Esophagus muscularis mucosa (tissue), 4 donors: ENCODE measurements at regions not wholly inside any gene's neighbourhood (a gene's known extent, or its start where the extent isn't known, plus 50 kb on each side); places are given as distances from the start of the nearest gene placed in this dataset.

Source experiments
- DNase-seq: peaks from one replicate; pipeline ENCODE4 v3.0.0-alpha.2; 2017; ENCODE audit errors: extremely low spot score
- H3K27ac ChIP-seq, 4 donors: fragments of 200-600 bp; sonication (generic); replicated peaks in 1 of 4; 1 replicate in 3 of 4; 2 replicates in 1 of 4; pipeline ENCODE4 v1.5.1; 2016 to 2019; ENCODE audit warnings: mild to moderate bottlenecking in 1 of 4
- H3K27me3 ChIP-seq, 4 donors: fragments of 200-600 bp; sonication (generic); one replicate each; pipeline versions ENCODE4 v1.5.1 to v1.6.0; 2016 to 2019
- H3K36me3 ChIP-seq, 4 donors: fragments of 200-600 bp; sonication (generic); one replicate each; pipeline ENCODE4 v1.5.1; 2016 to 2019
- H3K4me1 ChIP-seq, 4 donors: fragments of 200-600 bp; sonication (generic); one replicate each; pipeline ENCODE4 v1.5.1; 2016 to 2019
- H3K4me3 ChIP-seq, 4 donors: fragments of 200-600 bp; sonication (generic); 1 replicate in 2 of 4; 2 replicates in 2 of 4; pipeline ENCODE4 v1.5.1; 2016 to 2019; ENCODE audit warnings: mild to moderate bottlenecking in 4 of 4, moderate library complexity in 1 of 4
- H3K9me3 ChIP-seq, 4 donors: fragments of 200-600 bp; sonication (generic); 1 replicate in 3 of 4; 2 replicates in 1 of 4; pipeline ENCODE4 v1.5.1; 2016 to 2019
- CTCF ChIP-seq, 3 experiments: fragments of 200-600 bp in 2 of 3; fragments of 450-650 bp in 1 of 3; sonication (generic) in 2 of 3; IDR thresholded peaks; one replicate each; pipeline ENCODE4 v1.5.1; 2017 to 2019; ENCODE audit warnings: antibody characterized with exemption in 3 of 3, mild to moderate bottlenecking in 2 of 3, moderate library complexity in 1 of 3
- EP300 ChIP-seq: sonication (generic); formaldehyde crosslinking; IDR thresholded peaks from one replicate; pipeline ENCODE4 v1.6.1; 2017; ENCODE audit warnings: antibody characterized with exemption
- POLR2A ChIP-seq: fragments of 450-650 bp; IDR thresholded peaks from one replicate; pipeline ENCODE4 v1.6.1; 2017; ENCODE audit warnings: antibody characterized with exemption, moderate library complexity, mild to moderate bottlenecking, low read depth
- POLR2AphosphoS5 ChIP-seq, 2 donors: sonication (generic); formaldehyde crosslinking; IDR thresholded peaks; one replicate each; pipeline ENCODE4 v1.6.1; 2017; ENCODE audit warnings: antibody characterized with exemption in 2 of 2
- WGBS: methylation state at CpG from one replicate; pipeline ENCODE4 v1.1.5; 2018; 5-methylcytosine and 5-hydroxymethylcytosine counted together
- intact Hi-C: fragments of 100-400 bp; cut with DNase I; formaldehyde crosslinking; loops from one replicate; pipeline ENCODE4 v1.15.1; 2023

- Histone ChIP-seq H3K27me3 (no peaks in the 10 kb centered on the region), H3K4me3 (no peak overlapping the region), H3K27ac (no peak overlapping the region), H3K9me3 (peaks cover 0 to 4% (median 0%) of the 10 kb centered on the region in 4 donors), H3K4me1 (peaks cover 0 to 14% (median 3%) of the 10 kb centered on the region in 4 donors), H3K36me3 (no peaks in the 10 kb centered on the region)
- no peak for TF ChIP-seq POLR2A
- no peak for DNase-seq
- intact Hi-C loops, result no loop called here
- WGBS, result 91% methylated on average over 1 of the region's 1 CpG
Observed at GRCh38 chr2:150165988-150166312, 321.5 kb downstream of the RND3 start.

GRCh38 chr2:150165442-150165841 is 322.0 kb downstream of the RND3 start:
- DNase-seq, result no peak
- WGBS, result 86% methylated on average over 6 of the region's 6 CpGs
- H3K27me3 ChIP-seq, result no peaks in the 10 kb centered on the region
- H3K4me1 ChIP-seq, result peaks cover 0 to 14% (median 3%) of the 10 kb centered on the region in 4 donors
- no peaks in the 10 kb centered on the region for H3K36me3 ChIP-seq
- H3K4me3 ChIP-seq, result no peak overlapping the region
- H3K27ac ChIP-seq, result no peak overlapping the region
- no peaks in the 10 kb centered on the region for H3K9me3 ChIP-seq
- intact Hi-C loops, result no loop called here
- TF ChIP-seq POLR2A, result no peak
- no peak for TF ChIP-seq EP300
- no peak for TF ChIP-seq CTCF (IDR thresholded peaks at IDR 0.05)
- TF ChIP-seq POLR2AphosphoS5 (IDR thresholded peaks at IDR 0.05), result no peak

GRCh38 chr2:150162241-150162942 is 325.1 kb downstream of the RND3 start:
- TF ChIP-seq POLR2A (no peak), CTCF (IDR thresholded peaks at IDR 0.05) (no peak), POLR2AphosphoS5 (IDR thresholded peaks at IDR 0.05) (no peak), EP300 (no peak)
- intact Hi-C loops, result no loop called here
- no peak overlapping the region for H3K27ac ChIP-seq
- 67% methylated on average over 6 of the region's 6 CpGs for WGBS
- H3K36me3 ChIP-seq, result no peaks in the 10 kb centered on the region
- H3K9me3 ChIP-seq, result no peaks in the 10 kb centered on the region
- H3K27me3 ChIP-seq, result no peaks in the 10 kb centered on the region
- peaks cover 0 to 6% (median 3%) of the 10 kb centered on the region in 4 donors for H3K4me1 ChIP-seq
- DNase-seq, result no peak
- no peak overlapping the region for H3K4me3 ChIP-seq

GRCh38 chr2:150160058-150160457 is 327.4 kb downstream of the RND3 start:
- Histone ChIP-seq H3K36me3 (no peaks in the 10 kb centered on the region), H3K9me3 (no peaks in the 10 kb centered on the region), H3K4me3 (no peak overlapping the region), H3K27ac (no peak overlapping the region), H3K4me1 (no peaks in the 10 kb centered on the region), H3K27me3 (no peaks in the 10 kb centered on the region)
- no peak for DNase-seq
- intact Hi-C loops, result no loop called here
- 83% methylated on average over 6 of the region's 6 CpGs for WGBS
- no peak for TF ChIP-seq POLR2A
- TF ChIP-seq CTCF (IDR thresholded peaks at IDR 0.05), result no peak
- TF ChIP-seq EP300, result no peak
- no peak for TF ChIP-seq POLR2AphosphoS5 (IDR thresholded peaks at IDR 0.05)

- no peaks in the 10 kb centered on the region for H3K4me1 ChIP-seq
- no peaks in the 10 kb centered on the region for H3K27me3 ChIP-seq
- intact Hi-C loops, result no loop called here
- no peak for DNase-seq
- WGBS, result 91% methylated on average over 4 of the region's 4 CpGs
- no peaks in the 10 kb centered on the region for H3K9me3 ChIP-seq
- no peak overlapping the region for H3K4me3 ChIP-seq
- no peak overlapping the region for H3K27ac ChIP-seq
- H3K36me3 ChIP-seq, result no peaks in the 10 kb centered on the region
- TF ChIP-seq POLR2A, result no peak
- no peak for TF ChIP-seq EP300
- no peak for TF ChIP-seq CTCF (IDR thresholded peaks at IDR 0.05)
- TF ChIP-seq POLR2AphosphoS5 (IDR thresholded peaks at IDR 0.05), result no peak
Observed at GRCh38 chr2:150159300-150159699, 328.2 kb downstream of the RND3 start.
